GM12891 (cell line): ENCODE measurements at regions not wholly inside any gene's neighbourhood (a gene's known extent, or its start where the extent isn't known, plus 50 kb on each side); places are given as distances from the start of the nearest gene placed in this dataset.

Experiments used
- PAX5 ChIP-seq: IDR thresholded peaks from 2 replicates; pipeline ENCODE4 v1.6.1; 2011; ENCODE audit warnings: low read length, moderate library complexity, mild to moderate bottlenecking; ENCODE audit not compliant: insufficient read depth, severe bottlenecking
- POLR2A ChIP-seq: IDR thresholded peaks from 2 replicates; pipeline ENCODE4 v1.6.1; 2011; ENCODE audit warnings: low read depth, low read length, control low read depth
- POLR2AphosphoS5 ChIP-seq: IDR thresholded peaks from 2 replicates; pipeline ENCODE4 v1.6.1; 2011; ENCODE audit warnings: low read depth, low read length, control low read depth
- POU2F2 ChIP-seq: IDR thresholded peaks from 2 replicates; pipeline ENCODE4 v1.6.1; 2011; ENCODE audit warnings: low read depth, mild to moderate bottlenecking, control low read depth, low read length, moderate library complexity
- TAF1 ChIP-seq: IDR thresholded peaks from 2 replicates; pipeline ENCODE4 v1.6.1; 2011; ENCODE audit warnings: low read depth, low read length, control low read depth

- TF ChIP-seq POLR2A, result no peak
- no peak for TF ChIP-seq POLR2AphosphoS5
- TF ChIP-seq TAF1, result no peak
- TF ChIP-seq POU2F2, result no peak
- no peak for TF ChIP-seq PAX5
These were observed 257.8 kb upstream of the ZNF32 start for GRCh38 chr10:43906490-43906889.
